H1 (cell line): ENCODE measurements at regions not wholly inside any gene's neighbourhood (a gene's known extent, or its start where the extent isn't known, plus 50 kb on each side); places are given as distances from the start of the nearest gene placed in this dataset.

Experiments
- BRCA1 ChIP-seq: IDR thresholded peaks from 2 replicates; pipeline ENCODE4 v1.6.1; 2012; ENCODE audit warnings: low read depth, low read length, improper control_type of control experiment

GRCh38 chr4:153126137-153126536 lies 78.1 kb upstream of the TRIM2 start (continued):
- no peak for TF ChIP-seq BRCA1
